IMR-90 (cell line): ENCODE measurements at regions not wholly inside any gene's neighbourhood (a gene's known extent, or its start where the extent isn't known, plus 50 kb on each side); places are given as distances from the start of the nearest gene placed in this dataset.
"Not testable (repeated sequence)": the region's sequence is repeated elsewhere in the genome, so short reads cannot be mapped to it uniquely, and the experiment has no call there.

Experiments used
- BHLHE40 ChIP-seq: fragments of 150-350 bp; IDR thresholded peaks from 2 replicates; pipeline ENCODE4 v1.6.1; 2016; ENCODE audit warnings: mild to moderate bottlenecking, low read depth, low read length
- CHD1 ChIP-seq: IDR thresholded peaks from 2 replicates; pipeline ENCODE4 v1.6.1; 2012; ENCODE audit warnings: low read depth, low read length, improper control_type of control experiment
- FOS ChIP-seq: fragments of 150-350 bp; IDR thresholded peaks from 2 replicates; pipeline ENCODE4 v1.6.1; 2016; ENCODE audit warnings: low read depth, low read length
- MAFK ChIP-seq: IDR thresholded peaks from 2 replicates; pipeline ENCODE4 v1.6.1; 2012; ENCODE audit warnings: low read depth, low read length, improper control_type of control experiment
- MAZ ChIP-seq: IDR thresholded peaks from 2 replicates; pipeline ENCODE4 v1.6.1; 2012; ENCODE audit warnings: low read depth, mild to moderate bottlenecking, low read length, improper control_type of control experiment, moderate library complexity, borderline replicate concordance
- POLR2A ChIP-seq: IDR thresholded peaks from 2 replicates; pipeline ENCODE4 v1.6.1; 2012; ENCODE audit warnings: mild to moderate bottlenecking, low read depth, low read length
- RAD21 ChIP-seq: IDR thresholded peaks from 2 replicates; pipeline ENCODE4 v1.6.1; 2012; ENCODE audit warnings: low read length, improper control_type of control experiment
- RCOR1 ChIP-seq: IDR thresholded peaks from 2 replicates; pipeline ENCODE4 v1.6.1; 2012; ENCODE audit warnings: mild to moderate bottlenecking, low read length, improper control_type of control experiment; ENCODE audit not compliant: insufficient replicate concordance
- RFX5 ChIP-seq: IDR thresholded peaks from 2 replicates; pipeline ENCODE4 v1.8.0; 2012; ENCODE audit warnings: low read depth, mild to moderate bottlenecking, low read length, moderate library complexity
- SMC3 ChIP-seq: fragments of 150-350 bp; IDR thresholded peaks from 2 replicates; pipeline ENCODE4 v1.6.1; 2016; ENCODE audit warnings: low read depth, mild to moderate bottlenecking, antibody characterized with exemption, low read length, moderate library complexity
- TF ChIP-seq, protein P1 (sequence below): conservative IDR thresholded peaks from 2 replicates; pipeline ENCODE4 v1.5.1; 2012; ENCODE audit warnings: mild to moderate bottlenecking, low read depth, low read length, improper control_type of control experiment
- TF ChIP-seq, protein P2 (sequence below): fragments of 150-350 bp; IDR thresholded peaks from 2 replicates; pipeline ENCODE4 v1.6.1; 2017; ENCODE audit warnings: mild to moderate bottlenecking, antibody characterized with exemption, low read length, low read depth
- TF ChIP-seq, protein P3 (sequence below): fragments of 150-350 bp; IDR thresholded peaks from 2 replicates; pipeline ENCODE4 v1.6.1; 2016; ENCODE audit warnings: low read depth, mild to moderate bottlenecking, low read length, moderate library complexity, borderline replicate concordance

DNA sequence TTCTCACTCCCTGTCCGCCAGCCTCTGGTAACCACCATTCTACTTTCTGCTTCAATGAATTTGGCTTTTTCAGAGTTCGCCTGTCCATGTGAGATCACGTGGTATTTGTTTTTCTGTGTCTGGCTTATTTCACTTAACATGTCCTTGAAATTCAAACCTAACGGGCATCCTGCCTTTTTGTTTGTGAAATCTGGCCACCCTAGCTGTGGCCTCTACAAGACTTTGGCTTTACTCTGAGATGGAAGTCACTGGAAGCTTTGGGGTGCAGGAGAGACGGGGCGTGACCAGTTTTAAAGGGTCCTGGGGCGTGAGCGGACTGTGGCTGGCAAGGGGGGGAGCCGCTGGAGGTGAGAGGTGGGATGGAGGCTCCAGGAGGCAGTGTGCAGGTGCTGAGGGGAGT is 66.4 kb downstream of the PROP1 start:
- not testable (repeated sequence) for TF ChIP-seq RFX5, RCOR1, FOS, RAD21, BHLHE40, CHD1, MAZ, POLR2A, MAFK, SMC3
- TF ChIP-seq, protein P1, sequence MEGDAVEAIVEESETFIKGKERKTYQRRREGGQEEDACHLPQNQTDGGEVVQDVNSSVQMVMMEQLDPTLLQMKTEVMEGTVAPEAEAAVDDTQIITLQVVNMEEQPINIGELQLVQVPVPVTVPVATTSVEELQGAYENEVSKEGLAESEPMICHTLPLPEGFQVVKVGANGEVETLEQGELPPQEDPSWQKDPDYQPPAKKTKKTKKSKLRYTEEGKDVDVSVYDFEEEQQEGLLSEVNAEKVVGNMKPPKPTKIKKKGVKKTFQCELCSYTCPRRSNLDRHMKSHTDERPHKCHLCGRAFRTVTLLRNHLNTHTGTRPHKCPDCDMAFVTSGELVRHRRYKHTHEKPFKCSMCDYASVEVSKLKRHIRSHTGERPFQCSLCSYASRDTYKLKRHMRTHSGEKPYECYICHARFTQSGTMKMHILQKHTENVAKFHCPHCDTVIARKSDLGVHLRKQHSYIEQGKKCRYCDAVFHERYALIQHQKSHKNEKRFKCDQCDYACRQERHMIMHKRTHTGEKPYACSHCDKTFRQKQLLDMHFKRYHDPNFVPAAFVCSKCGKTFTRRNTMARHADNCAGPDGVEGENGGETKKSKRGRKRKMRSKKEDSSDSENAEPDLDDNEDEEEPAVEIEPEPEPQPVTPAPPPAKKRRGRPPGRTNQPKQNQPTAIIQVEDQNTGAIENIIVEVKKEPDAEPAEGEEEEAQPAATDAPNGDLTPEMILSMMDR, result not testable (repeated sequence)
- TF ChIP-seq, protein P2, sequence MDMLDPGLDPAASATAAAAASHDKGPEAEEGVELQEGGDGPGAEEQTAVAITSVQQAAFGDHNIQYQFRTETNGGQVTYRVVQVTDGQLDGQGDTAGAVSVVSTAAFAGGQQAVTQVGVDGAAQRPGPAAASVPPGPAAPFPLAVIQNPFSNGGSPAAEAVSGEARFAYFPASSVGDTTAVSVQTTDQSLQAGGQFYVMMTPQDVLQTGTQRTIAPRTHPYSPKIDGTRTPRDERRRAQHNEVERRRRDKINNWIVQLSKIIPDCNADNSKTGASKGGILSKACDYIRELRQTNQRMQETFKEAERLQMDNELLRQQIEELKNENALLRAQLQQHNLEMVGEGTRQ, result not testable (repeated sequence)
- TF ChIP-seq, protein P3, sequence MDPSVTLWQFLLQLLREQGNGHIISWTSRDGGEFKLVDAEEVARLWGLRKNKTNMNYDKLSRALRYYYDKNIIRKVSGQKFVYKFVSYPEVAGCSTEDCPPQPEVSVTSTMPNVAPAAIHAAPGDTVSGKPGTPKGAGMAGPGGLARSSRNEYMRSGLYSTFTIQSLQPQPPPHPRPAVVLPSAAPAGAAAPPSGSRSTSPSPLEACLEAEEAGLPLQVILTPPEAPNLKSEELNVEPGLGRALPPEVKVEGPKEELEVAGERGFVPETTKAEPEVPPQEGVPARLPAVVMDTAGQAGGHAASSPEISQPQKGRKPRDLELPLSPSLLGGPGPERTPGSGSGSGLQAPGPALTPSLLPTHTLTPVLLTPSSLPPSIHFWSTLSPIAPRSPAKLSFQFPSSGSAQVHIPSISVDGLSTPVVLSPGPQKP, result not testable (repeated sequence)
